Muscle of leg (tissue), 3 donors: ENCODE measurements at regions not wholly inside any gene's neighbourhood (a gene's known extent, or its start where the extent isn't known, plus 50 kb on each side); places are given as distances from the start of the nearest gene placed in this dataset.
A peak's percentile ranks its signal among the peaks of the same experiment; 100 is the strongest.

Experiments
- DNase-seq: peaks from one replicate; pipeline ENCODE4 v3.0.0; 2013
- H3K27ac ChIP-seq: one replicate; pipeline ENCODE4 v1.5.1; 2013; ENCODE audit warnings: mild to moderate bottlenecking, low read length, control low read depth
- H3K27me3 ChIP-seq: one replicate; pipeline ENCODE4 v1.6.1; 2013; ENCODE audit warnings: low read length; ENCODE audit not compliant: control insufficient read depth, insufficient read depth
- H3K36me3 ChIP-seq: one replicate; pipeline ENCODE4 v1.6.1; 2013; ENCODE audit warnings: low read length; ENCODE audit not compliant: control insufficient read depth, insufficient read depth
- H3K4me1 ChIP-seq: one replicate; pipeline ENCODE4 v1.6.1; 2013; ENCODE audit warnings: low read length; ENCODE audit not compliant: control insufficient read depth, insufficient read depth
- H3K4me3 ChIP-seq: one replicate; pipeline ENCODE4 v1.5.1; 2013; ENCODE audit warnings: low read length, control low read depth
- H3K9me3 ChIP-seq: replicated peaks from 2 replicates; pipeline ENCODE4 v1.6.1; 2013; ENCODE audit warnings: low read depth, low read length; ENCODE audit not compliant: control insufficient read depth
- WGBS: methylation state at CpG from one replicate; pipeline ENCODE4 v1.1.5; 2013; ENCODE audit warnings: missing lambda C conversion rate; ENCODE audit not compliant: insufficient coverage; 5-methylcytosine and 5-hydroxymethylcytosine counted together

DNA sequence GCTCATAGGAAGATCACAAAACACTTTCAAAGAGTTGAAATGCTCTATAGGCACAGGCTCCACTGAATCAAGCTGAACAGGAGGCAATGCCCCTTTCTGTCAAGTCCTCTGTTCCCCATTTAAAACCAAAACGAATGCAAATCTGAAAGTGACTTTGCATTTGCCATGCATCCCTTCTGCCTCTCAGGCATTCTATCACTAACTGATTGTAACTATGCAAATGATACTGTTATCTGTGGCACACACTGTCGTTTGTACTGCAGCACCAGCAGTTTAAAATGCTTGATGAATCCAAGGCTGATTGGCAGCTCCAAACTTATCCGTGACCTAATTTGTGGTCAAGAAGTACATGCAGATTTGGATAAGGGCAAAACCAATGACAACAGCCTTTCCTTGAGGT, 1067.5 kb upstream of the MAP3K7 start:
- Histone ChIP-seq H3K27me3 (no peaks in the 10 kb centered on the region), H3K4me3 (no peak overlapping the region), H3K27ac (no peak overlapping the region), H3K36me3 (no peaks in the 10 kb centered on the region), H3K9me3 (no peaks in the 10 kb centered on the region), H3K4me1 (no peaks in the 10 kb centered on the region)
- 52% methylated on average over 2 of the region's 3 CpGs for WGBS
- no peak for DNase-seq

DNA sequence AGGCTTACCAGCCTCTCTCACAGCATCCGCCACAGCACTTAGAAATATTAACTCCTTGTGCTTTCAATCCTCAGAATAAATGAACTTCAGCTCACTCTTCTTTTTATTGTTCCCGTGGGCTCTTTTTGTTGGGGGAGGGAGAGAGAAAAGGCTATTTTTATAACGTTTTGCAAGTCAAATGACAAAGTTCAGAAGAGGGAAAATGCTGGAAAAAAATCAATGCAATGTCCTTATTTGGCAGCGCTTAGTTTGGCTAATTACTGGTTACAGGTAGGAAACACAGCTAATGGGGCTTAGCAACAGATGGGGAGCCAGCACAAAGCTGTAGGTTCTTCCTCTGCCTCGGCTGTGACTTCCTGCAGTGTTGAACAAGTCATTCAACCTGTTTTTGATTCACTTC, 1067.0 kb upstream of the MAP3K7 start:
- no peaks in the 10 kb centered on the region for H3K4me1 ChIP-seq
- H3K9me3 ChIP-seq, result no peaks in the 10 kb centered on the region
- no peak overlapping the region for H3K27ac ChIP-seq
- H3K36me3 ChIP-seq, result no peaks in the 10 kb centered on the region
- no peaks in the 10 kb centered on the region for H3K27me3 ChIP-seq
- DNase-seq, result no peak
- 29% methylated on average over 2 of the region's 5 CpGs for whole genome bisulfite sequencing
- H3K4me3 ChIP-seq, result no peak overlapping the region

DNA sequence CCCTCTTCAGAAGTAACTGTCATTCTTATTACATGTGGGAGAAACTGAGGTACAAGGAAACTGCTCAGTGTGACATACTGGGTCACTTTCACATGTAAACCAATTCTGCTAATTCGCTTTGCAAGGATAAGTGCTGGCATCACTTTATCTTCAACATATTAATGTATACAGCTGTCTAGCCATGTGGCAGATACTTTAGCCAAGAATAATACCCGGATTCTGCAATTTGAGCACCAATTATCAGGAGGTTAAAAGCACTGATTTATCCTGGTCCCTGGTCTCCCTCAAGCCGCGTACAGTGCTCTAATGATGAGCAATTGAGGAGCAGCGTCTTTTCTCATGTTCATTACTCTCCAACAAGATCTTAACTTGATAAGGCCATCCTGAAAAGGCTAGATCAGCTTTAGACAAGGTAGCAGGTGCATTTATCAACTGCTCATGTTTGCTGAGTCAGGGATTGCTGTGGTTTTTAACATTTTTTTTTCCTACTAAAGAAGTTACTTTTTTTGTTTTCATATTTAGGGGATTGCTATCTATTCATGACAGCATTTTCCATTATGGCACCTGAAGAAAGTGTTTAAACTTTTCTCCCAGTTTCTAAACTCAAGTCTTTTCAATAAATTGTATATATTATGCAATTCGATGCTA, 1066.3 kb upstream of the MAP3K7 start:
- DNase-seq, result no peak
- Histone ChIP-seq H3K27ac (no peak overlapping the region), H3K36me3 (no peaks in the 10 kb centered on the region), H3K4me3 (no peak overlapping the region), H3K4me1 (no peaks in the 10 kb centered on the region), H3K9me3 (no peaks in the 10 kb centered on the region), H3K27me3 (no peaks in the 10 kb centered on the region)
- WGBS, result 77% methylated on average over 2 of the region's 6 CpGs

- Histone ChIP-seq H3K9me3 (no peaks in the 10 kb centered on the region), H3K27me3 (no peaks in the 10 kb centered on the region), H3K27ac (no peak overlapping the region), H3K4me3 (no peak overlapping the region), H3K36me3 (no peaks in the 10 kb centered on the region), H3K4me1 (no peaks in the 10 kb centered on the region)
- no peak for DNase-seq
- WGBS, result 0% methylated on average over 1 of the region's 1 CpG
Observed at GRCh38 chr6:91646649-91647048, 1059.8 kb upstream of the MAP3K7 start.

DNA sequence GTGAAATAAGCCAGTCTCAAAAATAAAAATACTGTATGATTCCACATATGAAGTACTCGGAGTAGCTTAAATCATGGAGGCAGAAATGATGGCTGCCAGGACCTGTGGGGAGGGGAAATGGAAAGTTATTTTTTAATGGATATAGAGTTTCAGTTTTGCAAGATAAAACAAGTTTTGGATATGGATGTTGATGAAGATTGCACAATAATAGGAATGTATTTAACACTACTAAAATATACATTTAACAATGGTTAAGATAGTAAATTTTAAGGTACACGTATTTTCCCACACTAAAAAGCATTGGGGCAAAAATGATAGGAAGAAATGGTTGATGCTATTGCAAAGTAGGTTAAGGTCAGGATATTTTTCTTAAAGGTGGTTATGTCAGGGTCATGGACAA, 1058.9 kb upstream of the MAP3K7 start:
- WGBS, result no CpG with 5 or more reads among the region's 2 CpGs
- Histone ChIP-seq H3K9me3 (no peaks in the 10 kb centered on the region), H3K27ac (no peak overlapping the region)

DNA sequence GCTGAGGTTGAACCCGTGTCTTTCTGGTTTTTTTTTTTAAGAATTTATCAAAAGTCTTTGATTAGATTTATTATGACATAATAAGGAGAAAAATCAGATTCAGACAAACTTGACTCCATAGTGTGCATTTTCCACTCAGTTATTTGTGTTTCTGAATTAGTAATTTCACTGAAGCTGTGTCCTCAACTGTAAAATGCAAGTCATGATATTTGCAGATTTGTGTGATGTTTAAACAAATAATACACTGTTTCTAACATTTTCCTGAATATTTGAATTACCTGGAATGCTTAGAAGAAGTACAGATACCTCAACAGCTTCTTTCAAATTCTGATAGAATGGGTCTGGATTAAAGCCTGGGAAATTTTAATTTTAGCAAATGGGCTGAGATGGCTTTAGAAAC, 1050.3 kb upstream of the MAP3K7 start:
- Histone ChIP-seq H3K9me3 (no peaks in the 10 kb centered on the region), H3K4me1 (peaks cover 5% of the 10 kb centered on the region), H3K27ac (no peak overlapping the region), H3K4me3 (no peak overlapping the region), H3K36me3 (no peaks in the 10 kb centered on the region), H3K27me3 (no peaks in the 10 kb centered on the region)
- DNase-seq, result no peak
- no CpG with 5 or more reads among the region's 1 CpG for WGBS

More for the DNA sequence above, 1058.9 kb upstream of the MAP3K7 start:
- H3K27me3 ChIP-seq, result no peaks in the 10 kb centered on the region
- H3K4me1 ChIP-seq, result no peaks in the 10 kb centered on the region
- no peak for DNase-seq
- H3K4me3 ChIP-seq, result no peak overlapping the region
- no peaks in the 10 kb centered on the region for H3K36me3 ChIP-seq

- no peaks in the 10 kb centered on the region for H3K27me3 ChIP-seq
- no peak for DNase-seq
- H3K4me3 ChIP-seq, result no peak overlapping the region
- 100% methylated on average over 1 of the region's 1 CpG for WGBS
- peaks cover 5% of the 10 kb centered on the region for H3K4me1 ChIP-seq
- H3K9me3 ChIP-seq, result no peaks in the 10 kb centered on the region
- H3K36me3 ChIP-seq, result no peaks in the 10 kb centered on the region
- H3K27ac ChIP-seq, result no peak overlapping the region
Observed at GRCh38 chr6:91634791-91635190, 1047.9 kb upstream of the MAP3K7 start.

- peak overlapping the region; percentile 32 for H3K27ac ChIP-seq
- no peak overlapping the region for H3K4me3 ChIP-seq
- H3K27me3 ChIP-seq, result no peaks in the 10 kb centered on the region
- no peaks in the 10 kb centered on the region for H3K9me3 ChIP-seq
- no peaks in the 10 kb centered on the region for H3K36me3 ChIP-seq
- DNase-seq, result peak; percentile 59
- H3K4me1 ChIP-seq, result peaks cover 5% of the 10 kb centered on the region
- 58% methylated on average over 6 of the region's 8 CpGs for WGBS
Observed at GRCh38 chr6:91633374-91634111, 1046.7 kb upstream of the MAP3K7 start.

DNA sequence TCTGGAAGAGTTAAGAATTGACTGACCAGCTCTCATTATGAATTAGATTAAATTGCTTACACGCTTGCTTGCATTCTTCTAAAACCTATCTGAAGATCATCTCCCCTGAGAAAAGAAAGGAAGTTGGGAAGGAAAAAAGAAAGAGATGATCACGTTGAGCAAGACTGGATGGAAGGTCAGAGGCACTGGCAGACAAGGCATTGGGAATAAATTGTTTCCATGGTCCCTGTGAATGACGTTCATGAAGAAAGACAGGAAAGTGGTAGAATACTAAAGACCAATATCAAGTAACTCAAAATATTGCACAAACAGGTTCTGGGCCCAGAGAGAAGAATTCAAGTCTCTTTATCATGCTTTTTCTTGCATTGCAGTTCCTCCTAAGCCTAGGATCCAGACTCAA, 1045.4 kb upstream of the MAP3K7 start:
- Histone ChIP-seq H3K4me3 (no peak overlapping the region), H3K4me1 (peaks cover 5% of the 10 kb centered on the region), H3K9me3 (no peaks in the 10 kb centered on the region), H3K27me3 (no peaks in the 10 kb centered on the region), H3K27ac (no peak overlapping the region), H3K36me3 (no peaks in the 10 kb centered on the region)
- 0% methylated on average over 1 of the region's 3 CpGs for WGBS
- peak; percentile 32 for DNase-seq

GRCh38 chr6:91631227-91631626, 1044.4 kb upstream of the MAP3K7 start:
- peaks cover 5% of the 10 kb centered on the region for H3K4me1 ChIP-seq
- no peaks in the 10 kb centered on the region for H3K9me3 ChIP-seq
- H3K4me3 ChIP-seq, result no peak overlapping the region
- no peaks in the 10 kb centered on the region for H3K27me3 ChIP-seq
- 96% methylated on average over 2 of the region's 3 CpGs for WGBS
- H3K36me3 ChIP-seq, result no peaks in the 10 kb centered on the region
- no peak for DNase-seq
- H3K27ac ChIP-seq, result no peak overlapping the region
